ENCODE measurements at regions not wholly inside any gene's neighbourhood (a gene's known extent, or its start where the extent isn't known, plus 50 kb on each side); places are given as distances from the start of the nearest gene placed in this dataset.
A peak's percentile ranks its signal among the peaks of the same experiment; 100 is the strongest.

DNA sequence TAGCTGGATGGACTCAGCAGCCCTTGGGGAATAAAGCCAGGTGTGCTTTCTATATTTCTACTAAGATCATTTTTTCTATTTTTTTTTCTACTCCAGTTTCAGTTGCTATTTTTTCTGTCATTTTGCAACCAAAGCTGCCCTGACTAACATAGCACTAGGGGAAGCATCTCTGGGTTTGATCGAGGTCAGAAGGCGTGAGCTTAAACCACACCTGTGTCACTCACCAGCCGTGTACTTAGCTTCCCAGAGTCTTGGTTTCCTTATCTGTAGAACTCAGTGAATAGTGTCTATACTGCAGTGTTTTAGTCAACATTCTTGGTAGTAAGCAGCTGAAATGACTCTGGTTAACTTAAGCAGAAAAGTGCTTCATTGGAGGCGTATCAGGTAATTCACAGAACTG is 489.6 kb upstream of the SPRED2 start:
- no peak overlapping the region for H3K27ac ChIP-seq

GRCh38 chr2:65921116-65921515 is 488.7 kb upstream of the SPRED2 start:
- no peak overlapping the region for H3K27ac ChIP-seq
- TF ChIP-seq CTCF (IDR thresholded peaks at IDR 0.05) (no peak), ZFX (IDR thresholded peaks at IDR 0.05; ENCODE audit: borderline replicate concordance) (no peak)

More for the DNA sequence above, 489.6 kb upstream of the SPRED2 start:
- no peak for TF ChIP-seq CTCF (IDR thresholded peaks at IDR 0.05)
- no peak for TF ChIP-seq ZFX (IDR thresholded peaks at IDR 0.05; ENCODE audit: borderline replicate concordance)

GRCh38 chr2:65920659-65921058 is 488.3 kb upstream of the SPRED2 start:
- TF ChIP-seq ZFX (IDR thresholded peaks at IDR 0.05; ENCODE audit: borderline replicate concordance) (no peak), CTCF (IDR thresholded peaks at IDR 0.05) (no peak)
- no peak overlapping the region for H3K27ac ChIP-seq

DNA sequence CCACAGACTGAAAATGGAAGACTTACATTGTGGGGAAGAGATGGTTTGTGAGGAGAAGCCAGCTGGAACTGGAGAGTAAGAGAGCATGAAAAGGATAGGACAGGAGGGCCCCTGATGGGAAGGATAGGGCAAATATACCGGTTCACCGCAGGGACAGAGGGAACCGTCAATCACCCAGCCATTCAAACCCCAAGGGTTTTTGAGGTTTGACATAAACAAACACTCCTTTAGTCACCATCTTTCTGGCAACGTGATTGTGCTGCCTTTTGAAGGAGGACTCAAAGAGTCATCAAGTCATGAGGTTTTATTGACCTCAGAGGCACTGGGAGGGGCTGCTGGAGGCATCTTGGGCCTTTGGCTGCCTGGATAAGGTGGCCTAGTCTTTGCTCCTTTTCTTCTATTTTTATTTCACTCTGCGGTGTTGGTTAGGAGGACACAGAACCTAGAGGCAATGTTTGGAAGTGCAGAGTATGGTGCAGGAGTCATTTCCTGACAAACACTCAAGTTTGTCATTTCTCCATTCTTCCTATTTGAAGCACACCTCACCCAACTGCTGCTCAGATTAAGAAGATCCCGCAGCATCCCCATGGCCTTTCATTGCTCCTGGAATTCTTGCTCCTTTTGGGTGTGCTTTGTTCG is 487.3 kb upstream of the SPRED2 start:
- TF ChIP-seq ZFX (IDR thresholded peaks at IDR 0.05; ENCODE audit: borderline replicate concordance) (no peak), CTCF (IDR thresholded peaks at IDR 0.05) (no peak)
- H3K27ac ChIP-seq: no peak overlapping the region

GRCh38 chr2:65918760-65919187 is 486.4 kb upstream of the SPRED2 start:
- TF ChIP-seq CTCF (IDR thresholded peaks at IDR 0.05) (peak; percentile 30; the same call in 1 of the 2 replicates), ZFX (IDR thresholded peaks at IDR 0.05; ENCODE audit: borderline replicate concordance) (no peak)
- H3K27ac ChIP-seq: no peak overlapping the region

- no peak overlapping the region for H3K27ac ChIP-seq
- TF ChIP-seq CTCF (IDR thresholded peaks at IDR 0.05): no peak
- no peak for TF ChIP-seq ZFX (IDR thresholded peaks at IDR 0.05; ENCODE audit: borderline replicate concordance)
Measured at GRCh38 chr2:65917986-65918385, 485.6 kb upstream of the SPRED2 start.

- H3K27ac ChIP-seq: no peak overlapping the region
- TF ChIP-seq CTCF (IDR thresholded peaks at IDR 0.05) (no peak), ZFX (IDR thresholded peaks at IDR 0.05; ENCODE audit: borderline replicate concordance) (no peak)
Measured at GRCh38 chr2:65916785-65917295, 484.4 kb upstream of the SPRED2 start.
